K562 (cell line): ENCODE measurements at regions not wholly inside any gene's neighbourhood (a gene's known extent, or its start where the extent isn't known, plus 50 kb on each side); places are given as distances from the start of the nearest gene placed in this dataset.

Source experiments
- BRCA1 ChIP-seq, 2 experiments: fragments of 450-650 bp in 1 of 2; sonication (generic) in 1 of 2; formaldehyde crosslinking in 1 of 2; IDR thresholded peaks; 2 replicates each; pipeline versions ENCODE4 v1.5.0 to v1.6.1; 2017 to 2020; ENCODE audit warnings: mild to moderate bottlenecking in 1 of 2, missing genetic modification reagents in 1 of 2
- EZH2 ChIP-seq: IDR thresholded peaks from 2 replicates; pipeline ENCODE4 v1.6.1; 2012; ENCODE audit warnings: low read depth, mild to moderate bottlenecking, inconsistent platforms, low read length, borderline replicate concordance
- NR1H2 ChIP-seq: sonication (generic); formaldehyde crosslinking; IDR thresholded peaks from 2 replicates; pipeline ENCODE4 v1.4.0; 2020; ENCODE audit warnings: mild to moderate bottlenecking, missing genetic modification reagents
- TAF1 ChIP-seq: IDR thresholded peaks from 2 replicates; pipeline ENCODE4 v1.6.1; 2011; ENCODE audit warnings: mild to moderate bottlenecking, low read length, moderate library complexity; ENCODE audit not compliant: insufficient read depth, control insufficient read depth, severe bottlenecking; ENCODE audit errors: extremely low read depth

GRCh38 chr4:14387647-14388046, 614.6 kb upstream of the CPEB2 start:
- TF ChIP-seq NR1H2 (CRISPR knock-in tag) (no peak), BRCA1 (IDR thresholded peaks at IDR 0.05) (no peak), BRCA1 (CRISPR knock-in tag; IDR thresholded peaks at IDR 0.05) (no peak), EZH2 (no peak), TAF1 (no peak)
